GM12891 (cell line): ENCODE measurements at regions not wholly inside any gene's neighbourhood (a gene's known extent, or its start where the extent isn't known, plus 50 kb on each side); places are given as distances from the start of the nearest gene placed in this dataset.

Source experiments
- POLR2A ChIP-seq: IDR thresholded peaks from 2 replicates; pipeline ENCODE4 v1.6.1; 2011; ENCODE audit warnings: low read depth, low read length, control low read depth
- POU2F2 ChIP-seq: IDR thresholded peaks from 2 replicates; pipeline ENCODE4 v1.6.1; 2011; ENCODE audit warnings: low read depth, mild to moderate bottlenecking, control low read depth, low read length, moderate library complexity
- SPI1 ChIP-seq: IDR thresholded peaks from 2 replicates; pipeline ENCODE4 v1.6.1; 2011; ENCODE audit warnings: low read depth, low read length, control low read depth
- TAF1 ChIP-seq: IDR thresholded peaks from 2 replicates; pipeline ENCODE4 v1.6.1; 2011; ENCODE audit warnings: low read depth, low read length, control low read depth

- no peak for TF ChIP-seq POLR2A
- no peak for TF ChIP-seq TAF1
- no peak for TF ChIP-seq SPI1
- TF ChIP-seq POU2F2, result no peak
Measured at GRCh38 chr5:6909901-6910300, 196.7 kb downstream of the TENT4A start.
